HG02840 (cell line): ENCODE measurements at regions not wholly inside any gene's neighbourhood (a gene's known extent, or its start where the extent isn't known, plus 50 kb on each side); places are given as distances from the start of the nearest gene placed in this dataset.

ENCODE experiments used
- ATAC-seq: cut with Tn5 transposase; IDR thresholded peaks from one replicate; pipeline ENCODE4 v1.9.1; 2021; ENCODE audit warnings: mild to moderate bottlenecking, moderate library complexity, moderate number of reproducible peaks; ENCODE audit not compliant: unreplicated experiment, low FRiP score

DNA sequence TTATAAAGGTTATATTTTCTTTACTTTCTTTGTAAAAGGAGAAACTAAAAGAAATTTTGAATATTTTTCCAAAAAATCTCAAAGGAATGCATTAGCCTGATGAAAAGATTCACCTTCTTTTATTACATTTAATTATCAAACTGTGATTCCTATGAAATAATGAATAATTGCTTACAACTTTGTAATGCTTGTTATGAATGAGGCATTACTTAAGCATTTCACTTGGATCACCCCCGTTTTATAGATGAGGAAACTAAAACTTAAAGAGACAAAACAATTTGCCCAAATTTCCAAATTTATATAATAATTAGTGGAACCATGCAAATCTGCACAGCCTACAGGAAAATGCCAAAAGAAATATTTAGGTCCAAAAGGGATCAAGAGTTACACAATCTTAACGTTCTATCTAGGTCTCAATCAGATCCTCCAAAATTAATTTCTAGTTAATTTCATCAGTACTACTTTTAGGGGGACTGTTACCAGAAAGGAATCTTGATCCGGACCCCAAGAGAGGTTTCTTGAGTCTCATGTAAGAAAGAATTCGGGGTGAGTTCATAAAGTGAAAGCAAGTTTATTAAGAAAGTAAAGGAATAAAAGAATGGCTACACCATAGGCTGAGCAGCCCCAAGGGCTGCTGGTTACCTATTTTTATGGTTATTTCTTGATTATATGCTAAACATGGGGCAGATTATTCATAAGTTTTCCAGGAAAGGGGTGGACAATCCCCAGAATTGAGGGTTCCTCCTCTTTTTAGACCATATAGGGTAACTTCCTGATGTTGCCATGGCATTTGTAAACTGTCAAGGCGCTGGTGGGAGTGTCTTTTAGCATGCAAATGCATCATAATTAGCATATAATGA lies 288.0 kb downstream of the ADGB start:
- no peak for ATAC-seq

DNA sequence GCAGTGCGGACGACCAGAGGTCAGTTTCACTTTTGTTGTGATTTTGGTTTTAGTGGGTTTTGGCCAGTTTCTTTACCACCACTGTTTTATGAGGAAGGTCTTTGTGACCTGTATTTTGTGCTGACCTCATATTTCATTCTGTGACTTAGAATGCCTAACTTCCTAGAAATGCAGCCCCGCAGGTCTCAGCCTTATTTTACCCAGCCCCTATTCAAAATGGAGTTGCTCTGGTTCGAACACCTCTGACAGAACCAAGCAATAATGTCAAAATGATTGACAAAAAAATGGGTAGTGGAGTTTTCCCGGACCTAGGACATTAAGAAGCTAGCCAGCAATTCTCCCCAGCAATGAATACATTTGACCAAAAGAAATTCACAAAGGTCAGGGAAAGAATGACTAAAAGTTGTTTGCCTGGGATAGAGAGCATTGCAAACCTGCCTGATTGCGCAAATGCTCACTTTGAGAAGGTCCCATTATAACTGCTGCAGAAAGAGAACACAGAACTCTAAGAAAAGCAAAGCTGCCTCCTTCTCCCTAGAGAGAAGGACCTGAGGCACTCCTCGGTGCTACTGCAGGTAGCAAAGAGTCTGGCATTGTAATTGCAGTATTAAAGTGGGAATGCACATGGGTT lies 288.8 kb downstream of the ADGB start:
- no peak for ATAC-seq

DNA sequence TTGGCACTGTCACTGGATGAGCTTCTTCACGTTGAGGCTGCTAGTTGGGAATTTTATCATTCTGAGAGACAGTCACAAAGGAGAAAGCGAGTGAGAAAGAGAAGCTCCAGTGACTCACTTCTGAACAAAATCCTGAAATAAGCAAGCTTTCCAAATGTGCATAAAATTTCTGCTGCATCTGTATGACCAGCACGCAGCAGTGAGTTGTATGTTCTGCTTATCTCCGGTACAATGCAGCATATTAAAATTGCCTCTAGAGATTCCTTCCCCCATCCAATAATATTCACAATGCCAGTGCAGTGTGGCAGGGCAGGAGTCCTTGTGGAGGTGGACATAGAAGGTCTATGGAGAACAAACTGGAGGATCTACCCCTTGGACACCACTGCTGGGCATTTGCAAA lies 290.5 kb downstream of the ADGB start:
- no peak for ATAC-seq

DNA sequence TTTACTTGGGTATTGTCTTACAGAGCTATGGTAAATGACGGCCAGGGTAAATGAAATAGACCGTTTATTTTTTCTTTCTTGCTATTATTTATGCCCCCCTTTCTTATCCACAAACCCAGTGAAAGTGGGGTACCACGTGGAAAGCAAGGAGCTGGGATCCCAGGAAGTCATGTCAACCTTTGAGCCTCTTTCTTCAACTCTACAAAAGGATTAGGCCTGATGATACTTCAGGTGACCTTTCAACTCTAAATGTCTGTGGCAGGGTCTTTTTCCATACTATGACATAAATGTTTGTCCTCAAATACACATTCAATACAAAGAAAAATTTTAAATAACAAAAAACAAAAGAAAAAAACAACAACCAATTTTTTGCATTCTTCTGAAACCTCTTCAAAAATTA lies 291.4 kb downstream of the ADGB start:
- ATAC-seq = no peak

DNA sequence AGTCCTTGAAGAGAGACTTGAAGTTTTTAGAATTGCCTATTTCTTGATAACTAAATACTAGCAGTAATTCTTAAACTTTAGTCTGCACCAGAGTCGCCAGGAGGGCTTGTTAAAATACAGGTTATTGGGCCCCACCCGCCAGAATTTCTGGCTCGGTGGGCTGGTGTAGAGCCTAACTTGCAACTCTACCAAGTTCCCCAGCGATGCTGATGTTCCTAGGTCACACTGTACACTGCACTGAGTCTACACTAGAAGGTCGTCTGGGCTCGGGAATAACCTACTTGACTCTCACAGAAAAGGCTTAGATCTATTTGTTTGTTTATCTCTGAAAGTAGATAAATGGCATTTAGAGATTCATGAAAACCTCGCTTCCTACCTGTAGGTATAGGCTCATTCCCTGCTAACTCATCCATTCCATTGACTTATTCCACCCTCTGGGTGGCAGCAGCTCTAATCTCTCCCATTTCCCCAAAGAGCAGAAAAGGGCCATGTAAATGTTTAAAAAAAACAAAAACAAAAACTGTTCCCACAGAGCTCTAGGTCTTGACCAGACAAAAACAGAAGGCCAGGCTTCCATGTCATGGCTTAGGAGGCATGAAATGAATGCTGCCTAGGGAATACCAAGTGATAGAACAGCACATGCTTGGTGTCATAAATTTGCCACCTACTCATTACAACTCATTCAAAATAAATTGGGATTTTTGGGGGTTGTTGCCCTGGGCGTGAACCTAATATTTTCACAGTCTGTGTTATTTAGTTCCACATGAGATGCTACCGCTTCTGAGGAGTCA lies 292.1 kb downstream of the ADGB start:
- ATAC-seq = no peak

DNA sequence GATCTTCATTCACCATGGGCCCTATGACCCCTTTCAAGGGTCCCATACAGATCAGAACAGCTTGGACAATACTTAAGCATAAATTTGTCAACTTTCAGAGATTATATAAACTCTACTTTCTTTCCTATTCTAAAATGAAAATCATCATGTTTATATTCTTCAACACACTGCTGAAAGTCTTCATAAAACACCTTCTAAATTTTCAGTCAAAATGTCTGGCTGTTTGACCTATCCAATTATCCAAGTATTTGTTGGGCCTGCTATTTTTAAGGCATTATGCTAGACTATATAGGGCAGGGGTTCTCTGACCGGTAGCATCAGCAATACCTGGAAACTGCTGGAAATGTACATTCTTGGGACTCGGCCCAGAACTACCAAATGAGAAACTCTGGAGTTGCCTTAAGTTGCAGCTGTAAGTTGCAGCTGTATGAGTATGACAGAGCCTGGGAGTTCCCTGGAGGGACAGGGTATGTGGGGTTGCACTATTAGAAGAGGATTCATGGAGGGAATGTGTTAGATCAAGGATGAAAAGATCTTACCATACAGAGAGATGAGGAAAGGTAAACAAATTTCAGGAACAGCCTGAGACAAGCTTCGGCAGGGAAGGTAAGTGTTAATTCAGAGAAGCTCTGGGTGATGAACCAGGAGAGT lies 293.0 kb downstream of the ADGB start:
- ATAC-seq = no peak

DNA sequence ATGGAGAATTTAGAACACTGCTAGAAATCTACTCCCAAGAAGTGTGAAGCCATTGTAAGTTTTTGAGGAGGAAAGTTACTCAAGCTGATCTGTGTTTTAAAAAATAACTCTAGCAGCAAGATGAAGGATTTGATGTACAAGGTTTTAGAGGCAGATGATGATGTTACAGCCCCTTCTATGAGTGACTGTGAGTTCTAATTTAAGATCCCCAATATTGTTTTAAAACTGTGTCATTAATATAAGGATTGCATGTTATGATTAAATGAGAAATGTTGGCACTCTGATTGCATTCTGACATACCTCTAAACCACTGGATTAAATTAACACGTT lies 293.5 kb downstream of the ADGB start:
- ATAC-seq = no peak

DNA sequence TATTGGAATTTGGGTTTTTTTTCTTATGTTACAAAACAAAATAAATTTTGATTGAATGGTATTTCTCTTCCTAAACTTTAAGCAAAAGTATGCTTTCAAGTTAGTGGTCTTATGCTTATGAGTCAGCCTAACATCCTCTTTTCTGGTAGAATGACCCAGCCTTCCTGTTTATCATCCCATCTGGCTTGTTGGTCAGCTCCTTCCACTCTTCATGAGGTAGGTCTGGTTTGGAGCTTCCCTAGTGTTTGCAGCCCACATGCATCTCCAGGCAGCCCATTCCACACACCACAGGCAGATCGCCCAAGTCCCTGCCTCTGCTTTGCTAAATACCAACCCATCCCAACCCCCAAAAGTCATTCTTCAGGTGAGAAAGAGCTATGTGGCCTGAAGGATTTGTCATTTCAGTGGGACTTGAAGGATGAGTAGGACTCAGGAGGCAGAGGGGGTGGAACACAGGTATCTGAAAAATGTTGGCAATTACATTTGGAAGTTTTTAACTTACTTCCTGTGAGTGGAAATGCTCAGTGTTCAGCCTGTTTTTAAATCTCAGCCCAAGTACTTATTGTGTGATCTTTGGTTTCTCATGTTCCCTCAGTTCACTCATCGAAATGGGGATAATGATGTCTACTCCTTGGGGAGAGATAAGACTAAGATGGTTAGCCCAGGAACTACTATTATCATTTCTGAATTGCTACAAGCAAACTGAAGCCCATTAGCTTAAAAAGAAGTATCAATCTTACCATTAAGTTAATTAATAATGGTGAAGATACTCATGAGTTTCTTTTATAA lies 294.0 kb downstream of the ADGB start:
- ATAC-seq = no peak

DNA sequence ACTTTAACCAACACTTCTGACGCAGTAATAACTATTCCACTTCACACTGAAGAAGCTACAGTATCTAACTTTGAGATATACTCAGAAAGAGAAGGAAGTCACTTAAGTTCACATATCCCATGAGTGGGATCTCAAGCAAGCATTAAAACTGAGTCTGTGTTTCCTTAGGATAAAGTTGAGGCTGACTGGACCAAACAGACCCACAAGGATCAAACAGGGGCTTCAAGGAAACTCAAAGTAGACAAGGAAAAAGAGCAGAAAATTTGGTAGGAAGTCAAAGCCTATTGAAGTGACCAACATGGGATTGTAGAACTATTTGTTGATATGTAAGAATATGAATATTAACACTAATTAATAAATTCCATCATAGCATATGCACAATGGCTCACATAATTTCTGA lies 294.9 kb downstream of the ADGB start:
- no peak for ATAC-seq

DNA sequence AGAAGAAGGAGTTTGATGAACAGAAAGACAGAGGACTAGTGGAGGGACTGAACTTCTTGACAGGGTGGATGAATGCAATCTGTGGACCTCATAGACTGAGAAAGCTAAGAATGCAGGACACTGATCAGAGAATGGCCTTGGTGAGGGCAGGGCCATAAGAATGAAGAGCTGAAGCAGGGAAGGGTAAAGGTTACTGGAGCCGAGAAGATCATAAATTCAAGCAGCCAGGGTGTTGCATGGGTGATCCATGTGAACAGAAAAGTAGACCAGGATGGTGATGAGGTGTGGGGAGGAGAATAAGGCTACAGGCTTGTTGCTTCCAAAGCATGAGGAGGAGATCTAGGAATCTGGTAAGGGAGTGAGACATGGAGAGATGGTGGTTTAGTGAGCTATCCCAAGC lies 295.9 kb downstream of the ADGB start:
- ATAC-seq = no peak

DNA sequence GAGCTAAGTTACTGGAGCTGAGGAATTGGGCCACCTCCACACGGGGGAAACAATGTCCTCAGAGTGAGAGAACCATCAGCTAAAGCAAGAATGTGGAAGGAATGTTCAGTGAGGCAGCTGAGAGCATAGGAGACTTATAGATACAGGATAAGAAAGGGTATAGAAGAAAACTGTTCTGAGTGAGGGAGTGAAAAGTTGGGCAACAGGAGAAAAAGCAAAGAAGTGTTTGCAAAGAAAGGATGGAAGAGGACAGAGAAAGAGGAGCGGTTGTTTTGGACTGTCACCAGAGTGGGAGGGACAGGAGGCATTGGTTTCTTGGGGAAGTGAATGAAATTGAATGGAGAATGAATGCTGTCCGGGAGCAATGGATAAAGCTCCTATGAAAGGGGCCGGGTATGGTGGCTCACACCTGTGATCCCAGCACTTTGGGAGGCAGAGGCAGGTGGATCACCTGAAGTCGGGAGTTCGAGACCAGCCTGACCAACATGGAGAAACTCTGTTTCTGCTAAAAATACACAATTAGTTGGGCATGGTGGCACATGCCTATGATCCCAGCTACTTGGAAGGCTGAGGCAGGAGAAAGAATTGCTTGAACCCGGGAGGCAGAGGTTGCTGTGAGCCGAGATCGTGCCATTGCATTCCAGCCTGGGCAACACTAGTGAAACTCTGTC lies 296.5 kb downstream of the ADGB start:
- no peak for ATAC-seq

DNA sequence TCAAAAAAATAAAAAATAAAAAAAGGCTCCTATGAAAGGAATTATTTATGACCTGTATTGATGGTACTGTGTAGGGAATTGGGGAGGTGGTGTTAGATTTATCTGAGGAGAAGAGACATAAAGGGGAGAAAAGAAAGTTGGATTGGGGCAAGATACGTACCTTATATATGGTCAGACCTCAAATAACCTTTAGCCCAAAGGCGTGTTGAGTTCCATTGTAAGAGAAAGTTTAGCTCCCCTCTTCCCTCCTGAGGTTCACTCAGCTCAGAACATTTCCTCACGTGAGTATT lies 296.9 kb downstream of the ADGB start:
- ATAC-seq = no peak

DNA sequence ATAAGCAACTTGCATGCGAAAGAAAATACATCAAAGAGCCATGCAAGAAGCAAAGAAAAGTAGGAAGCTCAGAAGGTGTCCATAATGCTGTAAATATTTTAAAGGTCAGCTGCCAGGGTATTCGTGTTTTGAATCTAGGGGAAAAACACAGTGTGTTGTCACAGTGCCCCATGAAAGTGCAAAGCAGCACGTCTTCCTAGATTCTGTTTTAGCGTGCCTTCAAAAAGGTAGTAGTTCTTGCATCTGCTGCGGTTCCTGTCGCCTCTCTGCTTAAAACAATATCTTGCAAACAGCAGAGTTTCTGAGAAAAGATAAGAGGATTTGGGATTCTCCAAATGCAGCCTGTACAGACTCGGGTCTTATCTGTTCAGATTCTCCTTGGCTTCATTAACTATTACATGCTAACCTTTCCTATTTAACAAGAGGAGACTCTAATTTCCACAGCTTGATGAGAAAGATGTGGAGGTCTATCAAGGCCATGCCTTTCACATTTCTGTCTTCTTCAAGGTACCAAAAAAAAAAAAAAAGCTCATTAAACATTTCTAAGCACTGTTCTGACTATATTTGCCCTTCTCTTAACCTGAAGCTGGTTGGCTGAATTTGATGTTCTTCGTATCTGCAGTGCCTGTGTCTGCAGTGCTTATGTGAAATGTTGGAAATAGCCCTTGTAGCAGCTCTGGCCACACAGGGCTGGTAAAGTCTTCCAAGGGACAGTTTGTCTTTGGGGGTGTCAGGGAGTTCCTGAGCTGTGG lies 297.5 kb downstream of the ADGB start:
- ATAC-seq = no peak

DNA sequence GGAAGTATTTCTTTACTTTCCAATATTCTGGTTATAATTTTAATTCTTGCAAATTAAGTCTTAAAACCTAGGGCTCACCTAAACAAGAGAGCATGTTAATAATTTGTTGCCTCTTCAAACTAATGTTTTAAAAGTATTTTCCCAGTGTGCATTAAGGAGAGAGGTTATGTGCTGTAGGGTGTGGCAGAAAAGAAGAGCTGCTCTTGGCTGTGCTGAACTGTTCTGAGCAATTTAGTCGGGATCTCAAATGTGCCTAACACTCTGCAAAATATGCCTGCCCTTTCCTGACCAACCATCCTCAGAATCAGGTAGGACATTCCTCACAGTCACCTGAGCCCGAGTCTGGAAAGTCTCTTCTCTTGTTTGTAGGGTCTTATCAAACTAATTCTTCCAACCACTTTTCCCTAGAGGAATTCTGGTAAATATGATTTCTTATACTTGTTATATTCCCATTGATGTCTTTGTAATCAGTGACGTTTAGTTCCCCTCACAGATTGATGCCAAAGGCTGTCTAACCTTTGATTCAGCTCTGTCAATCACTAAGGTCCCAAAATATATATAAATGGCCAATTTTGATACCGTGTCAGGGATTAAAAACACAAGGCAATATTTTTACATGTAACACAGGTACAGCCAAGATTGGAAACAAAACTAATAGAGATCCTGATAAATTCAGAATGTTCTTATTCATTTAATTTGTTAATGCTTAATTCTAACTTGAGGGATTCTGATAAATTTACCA lies 298.4 kb downstream of the ADGB start:
- no peak for ATAC-seq

DNA sequence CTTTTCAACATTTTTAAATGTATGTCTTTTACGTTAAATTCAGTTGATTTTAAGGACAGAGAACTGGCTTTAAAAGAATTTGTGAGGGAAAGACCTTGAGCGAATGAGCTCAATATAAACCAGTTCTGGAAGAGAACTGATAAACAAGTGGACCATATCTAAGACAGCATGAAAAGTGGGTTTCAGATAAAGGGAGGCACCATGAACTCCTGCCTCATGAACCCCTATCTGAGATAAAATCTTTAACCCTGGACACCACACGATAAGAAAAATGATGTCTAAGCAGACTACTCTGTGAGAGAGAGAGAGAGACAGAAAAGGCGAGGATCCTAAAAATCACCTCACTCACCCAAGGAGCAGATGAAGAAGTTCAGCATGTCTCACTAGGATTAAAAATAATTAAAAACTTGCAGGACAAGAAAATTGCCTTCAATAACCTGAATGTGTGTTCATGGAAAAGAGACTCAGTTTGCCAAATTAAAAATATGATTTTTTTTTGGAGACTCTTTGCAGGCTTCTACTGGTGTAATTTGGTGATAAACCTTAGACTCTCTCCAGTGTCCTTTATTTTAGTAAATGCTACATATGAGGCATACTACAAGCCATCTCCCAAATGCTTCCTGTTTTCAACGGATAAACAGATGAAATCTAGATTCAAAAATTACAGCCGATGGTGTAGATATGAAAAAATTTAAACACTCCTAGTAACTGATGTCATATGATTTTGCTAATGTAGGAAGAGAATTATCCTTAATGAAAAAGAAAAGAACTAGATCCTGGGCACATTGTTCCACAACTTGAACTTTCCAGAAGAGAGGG lies 299.5 kb downstream of the ADGB start:
- ATAC-seq = no peak

DNA sequence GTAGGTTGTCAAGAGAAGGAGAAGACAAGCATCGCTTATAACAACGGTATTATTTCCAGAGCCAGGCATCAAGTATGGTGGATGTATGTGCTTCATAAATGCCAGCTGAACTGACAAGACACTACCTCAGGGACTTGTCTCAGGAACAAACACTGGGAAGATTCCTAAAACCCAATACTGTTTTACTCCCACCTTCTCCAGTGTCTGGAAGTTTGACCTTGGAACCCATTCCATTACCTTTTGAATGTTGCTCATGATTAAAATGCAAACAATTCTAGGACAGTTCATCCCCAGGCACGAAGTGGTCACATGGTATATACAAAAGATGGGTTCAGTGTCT lies 300.1 kb downstream of the ADGB start:
- no peak for ATAC-seq

DNA sequence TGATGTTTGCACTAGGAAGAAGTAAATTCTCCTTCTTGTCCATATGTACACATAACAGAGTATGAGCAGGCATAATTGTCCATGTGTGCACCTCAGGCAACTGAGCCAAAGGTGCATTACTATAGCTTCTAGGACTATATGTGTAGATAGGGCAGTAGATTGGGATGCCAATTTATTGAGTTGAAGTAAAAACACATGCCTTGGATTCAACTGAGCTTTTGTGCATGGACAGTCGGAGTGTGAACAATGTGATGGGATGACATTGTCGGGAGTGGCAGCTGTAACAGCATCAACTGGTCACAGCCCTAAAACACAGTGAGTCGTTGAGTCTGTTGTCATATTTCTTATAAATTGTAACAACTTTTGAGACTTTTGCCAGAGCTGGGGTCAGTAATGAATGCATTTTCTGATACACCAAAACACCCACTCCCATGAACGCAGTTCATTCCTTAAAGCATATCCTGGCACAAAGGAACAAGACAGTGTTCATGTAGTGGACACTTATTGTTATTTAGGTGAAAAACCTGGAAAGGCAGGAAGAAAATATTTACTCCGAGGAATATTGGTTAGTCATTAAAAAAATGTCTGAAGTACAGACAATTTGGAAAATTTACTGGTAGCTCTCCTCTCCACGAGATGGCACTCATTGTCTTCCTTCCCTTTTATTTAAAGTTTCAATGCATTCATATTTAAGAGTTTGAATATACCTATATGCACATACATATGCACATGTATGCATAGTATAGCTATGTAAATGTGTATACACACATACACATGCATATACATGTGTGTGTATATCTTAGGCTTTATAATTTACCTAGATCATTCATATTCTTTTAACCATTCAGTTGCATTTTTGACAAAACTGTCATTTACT lies 302.0 kb upstream of the STXBP5 start:
- ATAC-seq = no peak
